ENCODE measurements at regions not wholly inside any gene's neighbourhood (a gene's known extent, or its start where the extent isn't known, plus 50 kb on each side); places are given as distances from the start of the nearest gene placed in this dataset.
"Not testable (repeated sequence)": the region's sequence is repeated elsewhere in the genome, so short reads cannot be mapped to it uniquely, and the experiment has no call there.

GRCh38 chr12:17352164-17352563 lies 737.8 kb downstream of the RERGL start:
- DNase-seq: no peak

GRCh38 chr12:17348311-17348710 lies 741.7 kb downstream of the RERGL start:
- no peak for DNase-seq

- DNase-seq: no peak
Measured at GRCh38 chr12:17344649-17345048, 738.7 kb upstream of the LMO3 start.

DNA sequence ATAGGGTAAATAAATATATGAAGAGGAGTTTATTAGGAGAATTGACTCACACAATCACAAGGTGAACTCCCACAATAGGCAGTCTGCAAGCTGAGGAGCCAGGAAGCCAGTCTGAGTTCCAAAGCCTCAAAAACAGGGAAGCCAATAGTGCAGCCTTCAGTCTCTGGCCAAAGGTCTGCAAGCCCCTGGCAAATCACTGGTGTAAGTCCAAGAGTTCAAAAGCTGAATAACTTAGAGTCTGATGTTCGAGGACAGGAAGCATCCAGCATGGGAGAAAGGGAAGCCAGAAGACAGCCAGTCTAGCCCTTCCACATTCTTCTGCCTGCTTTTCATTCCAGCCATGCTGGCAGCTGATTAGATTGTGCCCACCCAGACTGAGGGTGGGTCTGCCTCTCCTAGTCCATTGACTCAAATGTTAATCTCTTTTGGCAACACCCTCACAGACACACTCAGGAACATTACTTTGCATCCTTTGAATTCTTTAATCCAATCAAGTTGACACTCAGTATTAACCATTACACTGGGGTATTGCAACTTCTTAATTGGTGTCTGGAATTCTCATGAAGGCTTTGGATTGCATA lies 736.5 kb upstream of the LMO3 start:
- DNase-seq: no peak

DNA sequence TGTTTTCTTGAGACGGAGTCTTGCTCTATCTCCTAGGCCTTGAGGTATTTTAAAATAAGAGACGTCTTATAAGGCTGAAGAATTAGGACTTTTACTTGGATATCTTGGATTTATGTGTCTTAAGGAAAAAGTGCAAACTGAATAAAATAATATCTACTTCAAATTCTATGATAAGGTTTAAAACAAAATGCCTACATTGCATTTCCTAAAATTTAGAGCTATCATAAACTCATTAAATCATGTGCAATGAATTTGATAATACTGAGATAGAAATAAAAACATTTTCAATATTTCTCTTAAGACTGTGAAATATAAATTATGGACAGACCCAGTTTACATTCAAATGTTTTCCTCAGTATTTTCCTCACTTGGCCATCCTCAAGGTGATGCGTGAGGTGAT lies 729.5 kb upstream of the LMO3 start:
- DNase-seq: no peak

- no peak for DNase-seq
Measured at GRCh38 chr12:17334784-17335183, 728.8 kb upstream of the LMO3 start.

GRCh38 chr12:17333287-17333686 lies 727.3 kb upstream of the LMO3 start:
- no peak for DNase-seq

DNA sequence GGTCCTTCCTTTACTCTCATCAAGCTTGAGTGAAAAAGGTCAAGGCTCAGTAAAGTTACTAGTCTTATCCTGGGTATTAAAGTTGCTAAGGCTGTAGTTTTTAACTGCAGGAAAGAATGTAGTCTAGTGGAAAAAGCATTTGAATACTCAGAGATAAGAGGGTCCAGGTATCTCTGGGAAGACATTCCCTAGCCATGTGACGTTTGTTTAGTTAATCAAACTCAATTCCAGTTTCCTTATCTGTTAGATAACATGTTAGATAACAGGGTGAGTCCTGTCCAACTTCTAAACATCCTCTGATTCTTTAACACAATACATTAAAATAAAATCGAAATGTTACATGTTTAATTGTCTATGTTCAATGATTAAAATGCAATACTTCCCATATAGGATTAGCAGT lies 720.7 kb upstream of the LMO3 start:
- no peak for DNase-seq

DNA sequence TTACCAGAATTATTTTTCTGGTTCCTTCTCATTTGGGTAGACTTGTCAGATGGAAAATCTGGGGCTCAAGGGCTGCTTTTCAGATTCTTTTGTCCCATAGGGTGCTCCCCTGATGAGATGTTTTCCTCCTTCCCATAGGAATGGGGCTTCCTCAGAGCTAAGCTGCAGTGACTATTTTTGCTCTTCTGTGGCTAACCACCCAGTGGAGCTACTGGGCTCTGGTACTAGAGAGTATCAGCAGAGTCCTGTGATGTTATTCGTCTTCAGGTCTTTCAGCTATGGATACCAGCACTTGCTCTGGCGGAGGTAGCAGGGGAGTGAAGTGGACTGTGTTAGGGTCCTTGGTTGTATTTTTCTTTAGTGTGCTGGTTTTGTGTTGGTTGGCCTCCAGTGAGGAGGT lies 716.1 kb upstream of the LMO3 start:
- no peak for DNase-seq

DNA sequence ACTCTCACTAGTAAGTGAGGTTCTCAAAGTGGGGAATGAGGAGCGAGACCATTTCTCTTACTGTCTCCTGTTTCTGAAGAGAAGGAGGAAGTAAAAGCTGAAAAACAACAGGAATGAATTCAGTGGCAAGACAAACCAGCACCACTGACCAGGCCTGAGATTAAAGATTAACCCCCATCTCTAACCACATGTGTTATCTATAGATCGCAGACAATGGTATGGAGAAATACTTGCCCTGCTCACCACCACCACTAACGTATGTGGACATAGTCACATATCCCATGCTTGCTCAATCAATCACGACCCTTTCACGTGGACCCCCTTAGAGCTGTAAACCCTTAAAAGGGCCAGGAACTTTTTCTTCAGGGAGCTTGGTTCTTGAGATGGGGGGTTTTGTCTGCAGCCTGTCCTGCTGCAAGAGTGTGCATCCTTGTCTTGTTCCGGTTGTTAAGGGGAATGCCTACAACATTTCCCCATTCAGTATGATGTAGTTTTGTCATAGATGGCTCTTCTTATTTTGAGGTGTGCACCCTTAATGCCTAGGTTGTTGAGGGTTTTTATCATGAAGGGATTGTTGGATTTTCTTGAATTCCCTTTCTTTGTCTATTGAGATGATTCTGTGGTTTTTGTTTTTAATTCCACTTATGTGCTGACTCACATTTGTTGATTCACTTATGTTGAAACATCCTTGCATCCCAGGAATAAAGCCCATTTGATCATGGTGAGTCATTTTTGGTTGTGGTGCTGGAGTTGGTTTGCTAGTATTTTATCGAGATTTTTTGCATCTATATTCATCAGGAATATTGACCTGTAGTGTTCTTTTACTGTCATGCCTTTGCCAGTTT lies 698.8 kb upstream of the LMO3 start:
- DNase-seq: no peak

- DNase-seq: no peak
Measured at GRCh38 chr12:17302001-17302400, 696.0 kb upstream of the LMO3 start.

GRCh38 chr12:17301544-17301943 lies 695.6 kb upstream of the LMO3 start:
- no peak for DNase-seq

- DNase-seq: no peak
Measured at GRCh38 chr12:17296882-17297281, 690.9 kb upstream of the LMO3 start.

DNA sequence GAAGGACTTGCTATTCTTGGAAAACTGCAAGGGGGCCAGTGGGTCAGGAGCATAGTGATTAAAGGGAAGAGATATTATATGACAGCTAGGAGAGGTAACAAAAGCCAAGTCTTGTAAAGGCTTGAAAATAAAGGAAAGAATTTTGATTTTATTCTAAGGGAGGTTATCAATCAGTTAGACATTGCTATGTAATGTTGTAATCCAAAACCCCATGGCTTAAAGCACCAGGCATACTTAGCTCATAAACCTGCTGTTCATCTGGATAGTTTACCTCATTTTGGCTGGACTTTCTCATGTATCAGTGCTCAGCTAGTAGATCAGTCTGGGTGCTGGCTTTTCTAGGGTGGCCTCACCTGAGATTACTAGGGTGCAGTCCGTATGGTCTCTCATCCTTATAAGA lies 680.9 kb upstream of the LMO3 start:
- no peak for DNase-seq

GRCh38 chr12:17284873-17285272 lies 678.9 kb upstream of the LMO3 start:
- DNase-seq: no peak

- DNase-seq: no peak
Measured at GRCh38 chr12:17283563-17283962, 677.6 kb upstream of the LMO3 start.

DNA sequence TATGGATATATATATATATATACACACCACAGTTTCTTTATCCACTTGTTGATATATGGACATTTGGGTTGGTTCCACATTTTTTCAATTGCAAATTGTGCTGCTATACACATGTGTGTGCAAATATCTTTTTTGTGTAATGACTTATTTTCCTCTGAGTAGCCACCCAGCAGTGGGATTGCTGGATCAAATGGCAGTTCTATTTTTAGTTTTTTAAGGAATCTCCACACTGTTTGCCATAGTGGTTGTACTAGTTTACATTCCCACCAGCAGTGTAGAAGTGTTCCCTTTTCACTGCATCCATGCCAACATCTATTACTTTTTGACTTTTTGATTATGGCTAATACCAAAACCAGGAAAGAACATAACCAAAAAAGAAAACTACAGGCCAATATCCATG lies 676.2 kb upstream of the LMO3 start:
- not testable (repeated sequence) for DNase-seq

DNA sequence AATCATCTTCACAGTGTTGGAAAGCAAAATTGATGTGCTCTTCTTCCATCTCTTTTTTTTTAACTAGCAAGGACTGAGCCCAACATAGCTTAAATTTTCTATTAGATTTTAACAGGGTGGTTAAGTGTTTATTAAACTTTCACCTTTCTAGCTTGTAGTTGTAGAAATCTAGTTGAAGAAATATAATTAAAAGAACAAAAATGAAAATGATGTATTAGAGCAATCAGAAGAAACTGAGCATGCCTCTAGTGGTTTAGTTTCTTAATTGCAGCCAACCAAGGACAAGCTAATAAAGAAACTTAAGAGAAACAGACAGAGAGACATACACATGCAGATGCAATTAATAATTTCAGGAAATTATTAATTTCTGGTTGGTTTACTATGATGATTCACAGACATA lies 673.0 kb upstream of the LMO3 start:
- no peak for DNase-seq

DNA sequence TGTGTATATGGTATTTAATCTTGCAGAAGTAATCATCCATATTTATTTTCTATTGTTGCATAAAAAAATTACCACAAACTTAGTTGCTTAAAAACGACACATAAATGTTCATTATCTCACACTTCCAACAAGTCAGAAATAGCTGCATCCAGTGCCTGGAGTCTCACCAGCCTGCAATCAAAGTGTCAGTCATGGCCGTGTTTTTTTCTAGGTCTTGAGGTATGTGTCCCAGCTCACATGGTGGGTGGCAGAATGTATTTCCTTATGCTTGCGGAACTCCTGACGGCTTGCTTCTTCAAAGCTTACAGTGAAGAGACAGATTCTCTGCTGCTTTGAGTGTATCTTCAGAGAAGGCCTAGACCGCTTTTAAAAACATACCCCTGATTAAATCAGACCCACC lies 670.2 kb upstream of the LMO3 start:
- DNase-seq: no peak

DNA sequence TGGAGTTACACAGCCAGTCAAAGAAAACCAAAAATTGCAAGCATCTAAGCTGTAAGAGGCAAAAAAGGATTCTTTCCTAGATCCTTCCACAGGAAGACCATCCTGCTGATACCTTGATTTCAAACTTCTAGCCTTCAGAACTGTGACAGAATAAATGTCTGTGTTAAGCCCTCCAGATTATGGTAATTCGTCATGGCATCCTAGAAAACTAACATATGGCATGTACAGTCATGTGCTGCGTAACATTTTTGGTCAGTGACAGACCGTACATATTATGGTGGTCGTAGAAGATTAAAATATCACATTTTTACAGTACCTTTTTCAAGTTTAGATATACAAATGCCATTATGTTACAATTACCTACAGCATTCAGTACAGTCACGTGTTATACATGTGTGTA lies 660.9 kb upstream of the LMO3 start:
- no peak for DNase-seq

DNA sequence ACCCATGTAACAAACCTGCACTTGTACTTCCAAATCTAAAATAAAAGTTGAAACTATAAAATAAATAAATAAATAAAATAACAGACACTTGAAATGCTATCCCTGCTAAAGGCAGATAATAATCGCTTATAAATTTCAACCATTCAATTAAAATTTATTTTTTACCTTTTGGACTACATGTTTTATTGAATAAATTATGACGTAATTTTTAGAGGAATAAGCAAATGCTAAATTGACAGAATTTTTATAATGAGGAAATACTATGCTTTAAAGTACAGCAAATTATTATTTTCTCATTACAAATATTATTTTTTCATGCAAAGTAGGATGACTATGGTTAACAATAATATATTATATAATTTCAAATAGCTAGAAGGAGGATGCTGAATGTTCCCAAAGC lies 658.6 kb upstream of the LMO3 start:
- DNase-seq: no peak

- DNase-seq: no peak
Measured at GRCh38 chr12:17239874-17240273, 633.9 kb upstream of the LMO3 start.

GRCh38 chr12:17235996-17236395 lies 630.0 kb upstream of the LMO3 start:
- no peak for DNase-seq

DNA sequence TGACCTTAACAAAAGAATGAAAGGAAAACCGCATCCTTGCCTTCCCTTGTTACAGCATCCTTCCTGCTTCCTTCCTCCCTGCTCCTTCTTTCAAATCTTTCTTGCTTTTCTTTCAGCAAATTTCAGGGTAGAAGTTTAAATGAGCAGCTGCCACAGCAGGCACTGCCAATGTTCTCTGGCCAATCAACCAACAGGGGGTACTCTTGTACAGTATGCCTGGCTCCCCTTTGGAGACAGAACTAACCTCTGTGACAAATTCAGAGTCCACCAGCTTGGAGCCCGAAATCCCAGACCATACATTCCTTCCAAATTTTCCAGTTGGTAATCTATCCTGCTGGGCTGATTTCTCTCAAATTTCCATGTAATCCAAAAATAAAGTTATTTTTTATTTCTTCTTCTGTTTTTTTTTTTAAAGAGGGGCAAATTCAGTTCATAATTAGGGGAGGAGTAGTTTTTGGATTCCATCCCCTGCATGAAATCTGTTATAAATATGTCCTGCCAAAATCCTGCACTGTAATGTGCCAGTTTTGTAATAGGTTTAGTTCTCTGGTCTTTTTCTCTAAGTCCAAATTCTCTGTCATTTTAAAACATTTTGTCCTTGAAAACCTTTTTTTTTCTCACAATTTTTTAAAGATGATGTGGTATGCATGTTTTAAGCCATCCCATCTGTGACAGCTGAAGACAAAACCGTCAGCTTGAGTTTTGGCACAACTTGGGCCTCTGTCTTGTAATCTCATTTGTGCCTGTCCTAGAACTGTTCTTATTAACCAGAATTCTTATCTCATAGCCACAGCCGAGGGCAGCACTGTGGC lies 610.0 kb upstream of the LMO3 start:
- no peak for DNase-seq
